ENCODE measurements at regions not wholly inside any gene's neighbourhood (a gene's known extent, or its start where the extent isn't known, plus 50 kb on each side); places are given as distances from the start of the nearest gene placed in this dataset. TPM values are rescaled to one million over a fixed set of nuclear protein-coding genes. Genes with fewer than 3 reads are reported as not detected.
A peak's percentile ranks its signal among the peaks of the same experiment; 100 is the strongest.

DNA sequence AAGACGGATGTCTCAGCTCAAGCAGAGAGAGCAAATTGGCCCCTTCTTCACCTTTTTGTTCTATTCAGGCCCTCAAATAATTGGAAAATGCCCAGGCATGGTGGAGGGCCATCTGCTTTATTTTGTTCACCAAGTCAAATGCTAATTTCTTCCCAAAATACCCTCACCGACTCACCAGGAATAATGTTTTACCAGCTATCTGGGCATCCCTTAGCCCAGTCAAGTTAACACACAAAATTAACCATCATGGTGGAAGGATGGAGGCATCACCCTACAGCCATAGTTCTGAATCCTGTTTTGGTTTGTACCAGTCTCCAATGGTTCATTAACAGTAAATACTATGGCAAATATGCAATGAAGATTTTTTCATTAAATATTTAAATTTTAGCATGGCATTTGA, 51.7 kb upstream of the SERP2 start:
- H3K27me3 ChIP-seq = no peaks in the 10 kb centered on the region
- TF ChIP-seq, protein P1, sequence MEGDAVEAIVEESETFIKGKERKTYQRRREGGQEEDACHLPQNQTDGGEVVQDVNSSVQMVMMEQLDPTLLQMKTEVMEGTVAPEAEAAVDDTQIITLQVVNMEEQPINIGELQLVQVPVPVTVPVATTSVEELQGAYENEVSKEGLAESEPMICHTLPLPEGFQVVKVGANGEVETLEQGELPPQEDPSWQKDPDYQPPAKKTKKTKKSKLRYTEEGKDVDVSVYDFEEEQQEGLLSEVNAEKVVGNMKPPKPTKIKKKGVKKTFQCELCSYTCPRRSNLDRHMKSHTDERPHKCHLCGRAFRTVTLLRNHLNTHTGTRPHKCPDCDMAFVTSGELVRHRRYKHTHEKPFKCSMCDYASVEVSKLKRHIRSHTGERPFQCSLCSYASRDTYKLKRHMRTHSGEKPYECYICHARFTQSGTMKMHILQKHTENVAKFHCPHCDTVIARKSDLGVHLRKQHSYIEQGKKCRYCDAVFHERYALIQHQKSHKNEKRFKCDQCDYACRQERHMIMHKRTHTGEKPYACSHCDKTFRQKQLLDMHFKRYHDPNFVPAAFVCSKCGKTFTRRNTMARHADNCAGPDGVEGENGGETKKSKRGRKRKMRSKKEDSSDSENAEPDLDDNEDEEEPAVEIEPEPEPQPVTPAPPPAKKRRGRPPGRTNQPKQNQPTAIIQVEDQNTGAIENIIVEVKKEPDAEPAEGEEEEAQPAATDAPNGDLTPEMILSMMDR (IDR thresholded peaks at IDR 0.05) = no peak
- no peaks in the 10 kb centered on the region for H3K36me3 ChIP-seq
- intact Hi-C loops (cut with DNase I) = no loop called here
- H3K4me1 ChIP-seq = no peaks in the 10 kb centered on the region
- DNase-seq (no peak), ATAC-seq (no peak)
- no peak overlapping the region for H3K4me3 ChIP-seq
- no peak overlapping the region for H3K27ac ChIP-seq
- H3K9me3 ChIP-seq = no peaks in the 10 kb centered on the region

DNA sequence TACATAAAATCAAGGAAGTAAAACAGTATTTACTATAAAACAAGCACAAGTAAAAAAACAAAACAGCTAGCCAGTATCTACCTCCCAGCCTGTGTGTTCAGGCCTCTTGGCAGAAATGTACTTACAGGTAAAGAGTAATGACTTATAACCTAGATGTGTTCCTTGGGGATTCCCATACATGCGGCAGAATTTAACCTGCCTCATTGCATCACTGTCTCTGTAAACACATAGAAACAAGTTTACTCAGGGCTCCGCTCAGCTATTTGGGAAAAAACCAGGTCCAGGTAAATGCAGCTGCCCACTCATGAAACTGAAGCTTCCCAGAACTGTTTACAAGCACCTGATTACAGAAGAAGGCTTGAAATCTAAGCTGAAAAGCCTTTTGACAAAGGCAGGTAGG, 50.7 kb upstream of the SERP2 start:
- Histone ChIP-seq H3K4me3 (no peak overlapping the region), H3K4me1 (no peaks in the 10 kb centered on the region), H3K9me3 (no peaks in the 10 kb centered on the region), H3K27ac (no peak overlapping the region), H3K36me3 (no peaks in the 10 kb centered on the region), H3K27me3 (no peaks in the 10 kb centered on the region)
- DNase-seq (no peak), ATAC-seq (peak; percentile 28)
- intact Hi-C loops (cut with DNase I) = no loop called here
- TF ChIP-seq, protein P1 (IDR thresholded peaks at IDR 0.05) = no peak

DNA sequence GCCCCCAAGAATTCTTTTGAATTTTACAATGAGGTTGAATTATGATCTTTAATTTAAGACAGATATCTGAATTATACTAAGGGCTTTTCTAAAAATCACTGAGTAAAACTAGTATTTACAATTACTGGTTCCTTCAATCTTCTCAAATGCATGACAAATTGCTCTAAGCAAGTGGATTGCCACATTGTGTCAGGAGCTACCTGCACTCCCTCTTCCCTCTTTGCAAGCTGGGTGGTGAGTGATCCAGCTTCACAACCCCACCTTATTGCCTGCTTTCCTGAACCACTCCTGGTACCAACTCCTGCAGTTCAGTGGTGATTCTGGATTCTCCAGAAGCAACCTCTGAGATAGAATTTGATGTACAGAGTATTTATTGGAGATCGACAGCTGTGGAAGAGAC, 49.9 kb upstream of the SERP2 start:
- intact Hi-C loops (cut with DNase I) = no loop called here
- no peak for ATAC-seq
- no peak overlapping the region for H3K4me3 ChIP-seq

More for the DNA sequence above, 49.9 kb upstream of the SERP2 start:
- Histone ChIP-seq H3K27me3 (no peaks in the 10 kb centered on the region), H3K4me1 (no peaks in the 10 kb centered on the region), H3K27ac (no peak overlapping the region), H3K36me3 (no peaks in the 10 kb centered on the region), H3K9me3 (no peaks in the 10 kb centered on the region)
- TF ChIP-seq, protein P1 (IDR thresholded peaks at IDR 0.05) = no peak
- no peak for DNase-seq

Small RNAs in the stretch of these regions (microRNA-seq; reads per million reads assigned to microRNA genes)
- not detected for gene MIR8079 (ENCODE audit: borderline microRNAs expressed)

All from upper lobe of right lung (tissue), 1 donor.